PC-3 (cell line): ENCODE measurements at regions not wholly inside any gene's neighbourhood (a gene's known extent, or its start where the extent isn't known, plus 50 kb on each side); places are given as distances from the start of the nearest gene placed in this dataset.

Experiments used
- ATAC-seq: fragments of 200-7000 bp; cut with Tn5 transposase; 2 replicates; pipeline ENCODE4 v1.9.1; 2020; ENCODE audit warnings: mild to moderate bottlenecking, moderate library complexity
- BruUV-seq: library from RNA; stranded (reverse); fragments of 400-500 nt; replicated peaks from 2 replicates; lab custom pipeline; 2021; lab: Mats Ljungman, UMichigan
- CTCF ChIA-PET: fragments of 300-600 bp; sonication (Branson Sonifier 250); formaldehyde crosslinking; loops from one replicate; lab custom pipeline; 2022; ENCODE audit warnings: antibody characterized with exemption; lab: Charles Lee
- POLR2A ChIA-PET: fragments of 300-600 bp; sonication (Branson Sonifier 250); formaldehyde crosslinking; loops from one replicate; lab custom pipeline; 2022; ENCODE audit warnings: antibody characterized with exemption; ENCODE audit not compliant: unreplicated experiment; lab: Charles Lee
- DNase-seq: peaks from one replicate; pipeline ENCODE4 v3.0.0-alpha.2; 2015
- H2AFZ ChIP-seq: fragments of 300-600 bp; sonication (generic); 2 replicates; pipeline ENCODE4 v1.6.0; 2016; ENCODE audit warnings: antibody characterized with exemption, low read length
- H3F3A ChIP-seq: fragments of 300-600 bp; sonication (generic); one replicate; pipeline ENCODE4 v1.6.0; 2017; ENCODE audit warnings: antibody characterized with exemption, low read length, control low read depth, mild to moderate bottlenecking; ENCODE audit not compliant: unreplicated experiment
- H3K27ac ChIP-seq: fragments of 300-600 bp; sonication (generic); 2 replicates; pipeline ENCODE4 v1.5.1; 2016; ENCODE audit warnings: mild to moderate bottlenecking, low read length
- H3K27me3 ChIP-seq: fragments of 300-600 bp; sonication (generic); 2 replicates; pipeline ENCODE4 v1.6.1; 2016; ENCODE audit warnings: low read length, mixed read lengths
- H3K36me3 ChIP-seq: fragments of 300-600 bp; sonication (generic); 2 replicates; pipeline ENCODE4 v1.6.1; 2016; ENCODE audit warnings: low read depth, mixed run types, low read length, mixed read lengths
- H3K4me1 ChIP-seq: fragments of 300-600 bp; sonication (generic); 2 replicates; pipeline ENCODE4 v1.5.1; 2016; ENCODE audit warnings: low read length; ENCODE audit not compliant: insufficient read depth
- H3K4me2 ChIP-seq: fragments of 300-600 bp; sonication (generic); 2 replicates; pipeline ENCODE4 v1.6.0; 2016; ENCODE audit warnings: low read length
- H3K4me3 ChIP-seq: fragments of 300-600 bp; sonication (generic); 2 replicates; pipeline ENCODE4 v1.5.1; 2016; ENCODE audit warnings: mild to moderate bottlenecking, low read length, mixed read lengths
- H3K79me2 ChIP-seq: fragments of 300-600 bp; sonication (generic); 2 replicates; pipeline ENCODE4 v1.6.1; 2017; ENCODE audit warnings: low read length, mixed read lengths
- H3K9ac ChIP-seq: fragments of 300-600 bp; sonication (generic); 2 replicates; pipeline ENCODE4 v1.6.0; 2016; ENCODE audit warnings: mild to moderate bottlenecking, low read length
- H3K9me2 ChIP-seq: fragments of 300-600 bp; sonication (generic); replicated peaks from 2 replicates; pipeline ENCODE4 v1.6.1; 2016; ENCODE audit warnings: mixed run types, low read length, mixed read lengths
- H3K9me3 ChIP-seq: fragments of 300-600 bp; sonication (generic); 2 replicates; pipeline ENCODE4 v1.6.1; 2016; ENCODE audit warnings: low read length, mixed read lengths
- H4K20me1 ChIP-seq: fragments of 300-600 bp; sonication (generic); 2 replicates; pipeline ENCODE4 v1.6.1; 2016; ENCODE audit warnings: low read length, mixed read lengths
- CTCF ChIP-seq: fragments of 300-600 bp; sonication (generic); conservative IDR thresholded peaks from 2 replicates; pipeline ENCODE4 v1.5.1; 2017; ENCODE audit warnings: antibody characterized with exemption, low read depth, mild to moderate bottlenecking, low read length
- EZH2 ChIP-seq: fragments of 300-600 bp; sonication (generic); IDR thresholded peaks from one replicate; pipeline ENCODE4 v1.6.1; 2017; ENCODE audit warnings: antibody characterized with exemption, mild to moderate bottlenecking, low read length; ENCODE audit not compliant: unreplicated experiment
- EZH2phosphoT487 ChIP-seq: fragments of 300-600 bp; sonication (generic); IDR thresholded peaks from 2 replicates; pipeline ENCODE4 v1.6.1; 2018; ENCODE audit warnings: mild to moderate bottlenecking, antibody characterized with exemption, low read length, borderline replicate concordance
- intact Hi-C: fragments of 100-400 bp; cut with micrococcal nuclease; formaldehyde crosslinking; loops from 2 replicates; pipeline ENCODE4 v1.9.0; 2023

DNA sequence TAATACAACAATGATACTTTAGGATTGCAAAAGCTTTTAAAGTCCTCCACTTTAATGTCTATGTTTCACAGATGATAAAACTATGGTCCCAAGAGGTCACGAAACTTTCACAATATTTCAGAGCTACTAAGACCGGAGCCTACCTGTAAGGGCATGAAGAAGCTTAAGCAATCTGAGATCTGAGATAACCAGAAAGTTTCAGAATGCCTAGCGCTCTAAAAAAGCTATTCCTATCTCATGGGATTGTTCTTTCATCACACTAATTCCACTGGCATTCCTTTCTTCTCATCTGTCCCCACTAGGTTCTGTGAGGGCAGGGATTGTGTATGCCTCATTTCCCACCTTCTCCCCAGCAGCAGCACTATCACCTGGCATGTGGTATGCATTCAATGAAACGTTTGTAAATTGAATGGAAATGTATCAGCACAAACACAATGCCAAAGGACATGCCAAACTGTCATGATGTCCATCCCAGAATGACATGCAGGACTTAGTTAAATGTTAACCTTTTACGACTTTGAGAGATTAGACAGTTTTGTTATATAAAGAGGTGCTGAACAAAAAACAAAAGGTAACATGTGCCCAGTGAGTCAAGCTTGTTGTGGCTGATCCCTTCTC lies 104.7 kb upstream of the NR2F2 start:
- Histone ChIP-seq H3K9ac (no peak overlapping the region), H3K36me3 (no peaks in the 10 kb centered on the region), H3K4me3 (no peak overlapping the region), H2AFZ (no peak overlapping the region), H3K79me2 (no peaks in the 10 kb centered on the region), H3K27ac (no peak overlapping the region), H3K4me2 (no peak overlapping the region), H3K9me2 (no peaks in the 10 kb centered on the region; the same call in 1 of the 2 replicates), H3K27me3 (no peaks in the 10 kb centered on the region), H4K20me1 (no peaks in the 10 kb centered on the region), H3F3A (peaks cover 3% of the 10 kb centered on the region), H3K9me3 (no peaks in the 10 kb centered on the region), H3K4me1 (peaks cover 8% of the 10 kb centered on the region)
- intact Hi-C loops, result no loop called here
- TF ChIP-seq CTCF (no peak), EZH2 (no peak), EZH2phosphoT487 (no peak)
- ChIA-PET POLR2A (no interaction called here), CTCF (no interaction called here)
- BruUV-seq, result no TSS peak
- DNase-seq, result no peak
- no peak for ATAC-seq

GRCh38 chr15:96230526-96231181 lies 99.8 kb upstream of the NR2F2 start:
- BruUV-seq, result no TSS peak

More at GRCh38 chr15:96230526-96231181, 99.8 kb upstream of the NR2F2 start:
- peaks cover 14% of the 10 kb centered on the region for H3F3A ChIP-seq
- TF ChIP-seq EZH2phosphoT487 (no peak), EZH2 (no peak), CTCF (no peak)
- no peaks in the 10 kb centered on the region for H3K27me3 ChIP-seq
- peak overlapping the region; percentile 96 for H3K27ac ChIP-seq
- POLR2A ChIA-PET, result interaction anchor here (0.6 to 1.0 kb wide), 4 partner anchors 43 to 358 kb away, joined by 3 to 10 read pairs (median 3); no protein-coding TSS in a partner anchor
- peak overlapping the region; percentile 60 for H3K4me2 ChIP-seq
- ATAC-seq (peak; percentile 68), DNase-seq (peak; percentile 91)
- intact Hi-C loops, result loop anchor here (1.0 to 5.0 kb wide), 5 partner anchors 42 to 983 kb away; no protein-coding TSS in a partner anchor
- no peak overlapping the region; the same call in 1 of the 2 replicates for H3K4me3 ChIP-seq
- no peaks in the 10 kb centered on the region for H3K9me3 ChIP-seq
- H3K9ac ChIP-seq, result peak overlapping the region; percentile 41; the same call in 1 of the 2 replicates
- H2AFZ ChIP-seq, result no peak overlapping the region
- no peaks in the 10 kb centered on the region for H4K20me1 ChIP-seq
- H3K79me2 ChIP-seq, result no peaks in the 10 kb centered on the region
- CTCF ChIA-PET, result interaction anchor here (0.6 to 0.8 kb wide), 3 partner anchors 46 to 971 kb away, joined by 3 to 5 read pairs (median 4); no protein-coding TSS in a partner anchor
- H3K4me1 ChIP-seq, result peaks cover 47% of the 10 kb centered on the region
- H3K36me3 ChIP-seq, result no peaks in the 10 kb centered on the region
- no peaks in the 10 kb centered on the region; the same call in 1 of the 2 replicates for H3K9me2 ChIP-seq
